ENCODE measurements at regions not wholly inside any gene's neighbourhood (a gene's known extent, or its start where the extent isn't known, plus 50 kb on each side); places are given as distances from the start of the nearest gene placed in this dataset.

GRCh38 chr20:5488823-5489222 lies 122.0 kb downstream of the GPCPD1 start:
- no peak for TF ChIP-seq POLR2AphosphoS5 (IDR thresholded peaks at IDR 0.05; ENCODE audit: low read depth, low read length)
- TF ChIP-seq TAF1 (IDR thresholded peaks at IDR 0.05; ENCODE audit: borderline replicate concordance, low read depth, low read length), result no peak

Data from GM12892 (cell line).